Activated CD8-positive, alpha-beta memory T cell treated with anti-CD3 and anti-CD28 coated beads, Interleukin-2, amount 10 ng/mL, durations not matched to agents 7 days and 5 days (primary cell): ENCODE measurements at regions not wholly inside any gene's neighbourhood (a gene's known extent, or its start where the extent isn't known, plus 50 kb on each side); places are given as distances from the start of the nearest gene placed in this dataset.
"Not testable (repeated sequence)": the region's sequence is repeated elsewhere in the genome, so short reads cannot be mapped to it uniquely, and the experiment has no call there.

Experiments used
- ATAC-seq: fragments of 150-1000 bp; cut with Tn5 transposase; one replicate; pipeline ENCODE4 v1.10.0; 2021; ENCODE audit warnings: moderate library complexity
- CTCF ChIA-PET: fragments of 350-600 bp; sonication (Branson Sonifier 250); formaldehyde crosslinking; loops from one replicate; lab custom pipeline; 2021; ENCODE audit warnings: antibody characterized with exemption; lab: Charles Lee
- DNase-seq: peaks from one replicate; pipeline ENCODE4 v3.0.0-alpha.2; 2020
- H3K27ac Mint-ChIP-seq: one replicate; pipeline ENCODE4 v1.8.0; 2021; ENCODE audit warnings: mild to moderate bottlenecking, mixed read lengths
- H3K27me3 Mint-ChIP-seq: one replicate; pipeline ENCODE4 v1.8.0; 2021; ENCODE audit warnings: mixed read lengths
- H3K36me3 Mint-ChIP-seq: one replicate; pipeline ENCODE4 v1.8.0; 2021; ENCODE audit warnings: mild to moderate bottlenecking, mixed read lengths
- H3K4me1 Mint-ChIP-seq: one replicate; pipeline ENCODE4 v1.8.0; 2021; ENCODE audit warnings: mixed read lengths
- H3K4me3 Mint-ChIP-seq: one replicate; pipeline ENCODE4 v1.8.0; 2021; ENCODE audit warnings: mild to moderate bottlenecking, moderate library complexity, mixed read lengths
- H3K9me3 Mint-ChIP-seq: one replicate; pipeline ENCODE4 v1.8.0; 2022; ENCODE audit warnings: low read depth, mixed read lengths

GRCh38 chr1:68881330-68882194 lies 384.7 kb upstream of the DEPDC1 start:
- H3K4me3 Mint-ChIP-seq, H3K27ac Mint-ChIP-seq, ATAC-seq, H3K4me1 Mint-ChIP-seq, H3K27me3 Mint-ChIP-seq, H3K9me3 Mint-ChIP-seq, H3K36me3 Mint-ChIP-seq, DNase-seq, CTCF ChIA-PET: not testable (repeated sequence)

- ATAC-seq, result no peak
- Mint-ChIP-seq H3K27ac (no peak overlapping the region), H3K9me3 (peaks cover 3% of the 10 kb centered on the region), H3K4me3 (no peak overlapping the region), H3K27me3 (no peaks in the 10 kb centered on the region), H3K36me3 (no peaks in the 10 kb centered on the region), H3K4me1 (no peaks in the 10 kb centered on the region)
- CTCF ChIA-PET, result no interaction called here
- DNase-seq, result no peak
Measured at GRCh38 chr1:68889471-68889870, 392.6 kb upstream of the DEPDC1 start.

GRCh38 chr1:68890736-68891135 lies 393.9 kb upstream of the DEPDC1 start:
- no peaks in the 10 kb centered on the region for H3K27me3 Mint-ChIP-seq
- ATAC-seq (no peak), DNase-seq (no peak)
- H3K9me3 Mint-ChIP-seq, result peaks cover 3% of the 10 kb centered on the region
- H3K4me3 Mint-ChIP-seq, result no peak overlapping the region
- no peak overlapping the region for H3K27ac Mint-ChIP-seq
- no peaks in the 10 kb centered on the region for H3K36me3 Mint-ChIP-seq
- H3K4me1 Mint-ChIP-seq, result no peaks in the 10 kb centered on the region
- CTCF ChIA-PET, result no interaction called here

- DNase-seq (no peak), ATAC-seq (no peak)
- Mint-ChIP-seq H3K36me3 (no peaks in the 10 kb centered on the region), H3K4me3 (no peak overlapping the region), H3K9me3 (peaks cover 5% of the 10 kb centered on the region), H3K27ac (no peak overlapping the region), H3K4me1 (no peaks in the 10 kb centered on the region), H3K27me3 (no peaks in the 10 kb centered on the region)
- CTCF ChIA-PET, result no interaction called here
Measured at GRCh38 chr1:68904477-68904876, 407.6 kb upstream of the DEPDC1 start.

GRCh38 chr1:68906431-68906830 lies 409.5 kb upstream of the DEPDC1 start:
- no peak overlapping the region for H3K4me3 Mint-ChIP-seq
- no peaks in the 10 kb centered on the region for H3K36me3 Mint-ChIP-seq
- ATAC-seq (no peak), DNase-seq (no peak)
- no peaks in the 10 kb centered on the region for H3K27me3 Mint-ChIP-seq
- no peak overlapping the region for H3K27ac Mint-ChIP-seq
- H3K4me1 Mint-ChIP-seq, result no peaks in the 10 kb centered on the region
- CTCF ChIA-PET, result no interaction called here
- H3K9me3 Mint-ChIP-seq, result peaks cover 5% of the 10 kb centered on the region

- peaks cover 7% of the 10 kb centered on the region for H3K9me3 Mint-ChIP-seq
- no peaks in the 10 kb centered on the region for H3K36me3 Mint-ChIP-seq
- DNase-seq (no peak), ATAC-seq (no peak)
- H3K4me3 Mint-ChIP-seq, result no peak overlapping the region
- no peak overlapping the region for H3K27ac Mint-ChIP-seq
- no peaks in the 10 kb centered on the region for H3K27me3 Mint-ChIP-seq
- no peaks in the 10 kb centered on the region for H3K4me1 Mint-ChIP-seq
- CTCF ChIA-PET, result no interaction called here
Measured at GRCh38 chr1:68907491-68907890, 410.6 kb upstream of the DEPDC1 start.

GRCh38 chr1:68908316-68908715 lies 411.4 kb upstream of the DEPDC1 start:
- H3K27me3 Mint-ChIP-seq, result no peaks in the 10 kb centered on the region
- ATAC-seq (no peak), DNase-seq (no peak)
- CTCF ChIA-PET, result no interaction called here
- peaks cover 7% of the 10 kb centered on the region for H3K9me3 Mint-ChIP-seq
- H3K4me1 Mint-ChIP-seq, result no peaks in the 10 kb centered on the region
- H3K4me3 Mint-ChIP-seq, result no peak overlapping the region
- H3K27ac Mint-ChIP-seq, result no peak overlapping the region
- no peaks in the 10 kb centered on the region for H3K36me3 Mint-ChIP-seq

- no peak for ATAC-seq
- no peaks in the 10 kb centered on the region for H3K36me3 Mint-ChIP-seq
- H3K9me3 Mint-ChIP-seq, result peaks cover 4% of the 10 kb centered on the region
- DNase-seq, result no peak
- CTCF ChIA-PET, result no interaction called here
- H3K4me3 Mint-ChIP-seq, result no peak overlapping the region
- no peaks in the 10 kb centered on the region for H3K27me3 Mint-ChIP-seq
- H3K4me1 Mint-ChIP-seq, result no peaks in the 10 kb centered on the region
- no peak overlapping the region for H3K27ac Mint-ChIP-seq
Measured at GRCh38 chr1:68916221-68916902, 419.5 kb upstream of the DEPDC1 start.

- Mint-ChIP-seq H3K4me1 (no peaks in the 10 kb centered on the region), H3K36me3 (no peaks in the 10 kb centered on the region), H3K9me3 (peaks cover 9% of the 10 kb centered on the region), H3K27ac (no peak overlapping the region), H3K4me3 (no peak overlapping the region), H3K27me3 (no peaks in the 10 kb centered on the region)
- CTCF ChIA-PET, result no interaction called here
- ATAC-seq (no peak), DNase-seq (no peak)
Measured at GRCh38 chr1:68917456-68917855, 420.6 kb upstream of the DEPDC1 start.

- H3K4me3 Mint-ChIP-seq, result no peak overlapping the region
- peaks cover 9% of the 10 kb centered on the region for H3K9me3 Mint-ChIP-seq
- CTCF ChIA-PET, result no interaction called here
- H3K4me1 Mint-ChIP-seq, result no peaks in the 10 kb centered on the region
- ATAC-seq, result no peak
- no peaks in the 10 kb centered on the region for H3K36me3 Mint-ChIP-seq
- DNase-seq, result no peak
- no peak overlapping the region for H3K27ac Mint-ChIP-seq
- no peaks in the 10 kb centered on the region for H3K27me3 Mint-ChIP-seq
Measured at GRCh38 chr1:68918563-68918962, 421.7 kb upstream of the DEPDC1 start.

GRCh38 chr1:68919075-68919474 lies 422.2 kb upstream of the DEPDC1 start:
- DNase-seq (no peak), ATAC-seq (no peak)
- Mint-ChIP-seq H3K27me3 (no peaks in the 10 kb centered on the region), H3K4me1 (no peaks in the 10 kb centered on the region), H3K36me3 (no peaks in the 10 kb centered on the region), H3K9me3 (peaks cover 9% of the 10 kb centered on the region), H3K4me3 (no peak overlapping the region), H3K27ac (no peak overlapping the region)
- CTCF ChIA-PET, result no interaction called here

GRCh38 chr1:68923475-68924088 lies 426.7 kb upstream of the DEPDC1 start:
- DNase-seq, H3K27ac Mint-ChIP-seq, H3K27me3 Mint-ChIP-seq, ATAC-seq, H3K36me3 Mint-ChIP-seq, H3K4me3 Mint-ChIP-seq, H3K4me1 Mint-ChIP-seq, CTCF ChIA-PET, H3K9me3 Mint-ChIP-seq: not testable (repeated sequence)

GRCh38 chr1:68930101-68930500 lies 433.2 kb upstream of the DEPDC1 start:
- no peak overlapping the region for H3K27ac Mint-ChIP-seq
- no peaks in the 10 kb centered on the region for H3K36me3 Mint-ChIP-seq

GRCh38 chr1:68936530-68936929 lies 439.6 kb upstream of the DEPDC1 start:
- CTCF ChIA-PET, result interaction anchor here (0.6 kb wide), 1 partner anchor 84 kb away, joined by 3 read pairs; no protein-coding TSS in a partner anchor
- no peaks in the 10 kb centered on the region for H3K27me3 Mint-ChIP-seq

More at GRCh38 chr1:68930101-68930500, 433.2 kb upstream of the DEPDC1 start:
- CTCF ChIA-PET, result no interaction called here
- Mint-ChIP-seq H3K4me1 (no peaks in the 10 kb centered on the region), H3K4me3 (no peak overlapping the region), H3K27me3 (no peaks in the 10 kb centered on the region), H3K9me3 (no peaks in the 10 kb centered on the region)
- ATAC-seq (no peak), DNase-seq (no peak)

More at GRCh38 chr1:68936530-68936929, 439.6 kb upstream of the DEPDC1 start:
- Mint-ChIP-seq H3K4me1 (no peaks in the 10 kb centered on the region), H3K9me3 (peaks cover 10% of the 10 kb centered on the region), H3K4me3 (no peak overlapping the region), H3K36me3 (no peaks in the 10 kb centered on the region), H3K27ac (no peak overlapping the region)
- no peak for ATAC-seq
- DNase-seq, result no peak
